Keratinocyte (primary cell): ENCODE measurements at regions not wholly inside any gene's neighbourhood (a gene's known extent, or its start where the extent isn't known, plus 50 kb on each side); places are given as distances from the start of the nearest gene placed in this dataset.

Experiments
- DNase-seq: peaks from one replicate; pipeline ENCODE4 v3.0.0-alpha.2; 2011; ENCODE audit warnings: low read depth, missing footprints, low spot score
- FAIRE-seq: peaks from 2 replicates; lab custom pipeline; 2011; peaks lifted over from hg19 to GRCh38; lab: Jason Lieb, UNC
- H2AFZ ChIP-seq: 2 replicates; pipeline ENCODE4 v1.6.0; 2012; ENCODE audit warnings: low read length, control low read depth, inconsistent platforms; ENCODE audit not compliant: control insufficient read depth
- H3K27ac ChIP-seq: 2 replicates; pipeline ENCODE4 v1.5.1; 2011; ENCODE audit warnings: low read length; ENCODE audit not compliant: control insufficient read depth, insufficient read depth
- H3K27me3 ChIP-seq: 3 replicates; pipeline ENCODE4 v1.6.0; 2011; ENCODE audit warnings: low read length; ENCODE audit not compliant: control insufficient read depth, insufficient read depth; ENCODE audit errors: extremely low read depth
- H3K36me3 ChIP-seq, 2 experiments: 2 replicates in 1 of 2; 3 replicates in 1 of 2; pipeline ENCODE4 v1.5.1; 2011; ENCODE audit warnings: low read length in 2 of 2, mild to moderate bottlenecking in 1 of 2; ENCODE audit not compliant: control insufficient read depth in 2 of 2, insufficient read depth in 2 of 2; ENCODE audit errors: extremely low read depth in 1 of 2
- H3K4me1 ChIP-seq: 3 replicates; pipeline ENCODE4 v1.5.1; 2011; ENCODE audit warnings: low read length; ENCODE audit not compliant: control insufficient read depth, insufficient read depth; ENCODE audit errors: extremely low read depth
- H3K4me2 ChIP-seq: 3 replicates; pipeline ENCODE4 v1.6.0; 2011; ENCODE audit warnings: low read depth, low read length; ENCODE audit not compliant: control insufficient read depth, insufficient read depth; ENCODE audit errors: extremely low read depth
- H3K4me3 ChIP-seq, 3 experiments: fragments of 200-600 bp in 1 of 3; sonication (generic) in 1 of 3; 2 replicates in 2 of 3; 3 replicates in 1 of 3; pipeline ENCODE4 v1.5.1; 2011 to 2016; ENCODE audit warnings: low read length in 3 of 3, mild to moderate bottlenecking in 3 of 3, control low read depth in 2 of 3, inconsistent platforms in 1 of 3, low read depth in 1 of 3, mixed read lengths in 1 of 3, mixed run types in 1 of 3, moderate library complexity in 1 of 3; ENCODE audit not compliant: control insufficient read depth in 2 of 3, insufficient read depth in 2 of 3; ENCODE audit errors: extremely low read depth in 1 of 3
- H3K79me2 ChIP-seq: 2 replicates; pipeline ENCODE4 v1.6.0; 2012; ENCODE audit warnings: low read length; ENCODE audit not compliant: control insufficient read depth, insufficient read depth
- H3K9ac ChIP-seq: 3 replicates; pipeline ENCODE4 v1.6.0; 2011; ENCODE audit warnings: low read length; ENCODE audit not compliant: control insufficient read depth, insufficient read depth; ENCODE audit errors: extremely low read depth
- H3K9me1 ChIP-seq: 3 replicates; pipeline ENCODE4 v1.6.0; 2011; ENCODE audit warnings: low read length; ENCODE audit not compliant: control insufficient read depth, insufficient read depth; ENCODE audit errors: extremely low read depth
- H3K9me3 ChIP-seq: 2 replicates; pipeline ENCODE4 v1.5.1; 2012; ENCODE audit warnings: low read depth, low read length; ENCODE audit not compliant: control insufficient read depth
- H4K20me1 ChIP-seq: 3 replicates; pipeline ENCODE4 v1.6.0; 2011; ENCODE audit warnings: low read length; ENCODE audit not compliant: control insufficient read depth, insufficient read depth; ENCODE audit errors: extremely low read depth
- EZH2 ChIP-seq: IDR thresholded peaks from one replicate; pipeline ENCODE4 v1.6.1; 2012; ENCODE audit warnings: inconsistent platforms, mild to moderate bottlenecking, low read length, moderate library complexity
- dilution Hi-C: fragments of 300-500 bp; cut with MboI; formaldehyde crosslinking; loops from one replicate; pipeline ENCODE4 v1.7.0; 2020; ENCODE audit warnings: low sequenced_read_pairs; ENCODE audit not compliant: extremely low pct_ligation_motif_present
- TF ChIP-seq, protein P1 (sequence below), 3 experiments: IDR thresholded peaks in 1 of 3; conservative IDR thresholded peaks in 1 of 3; optimal IDR thresholded peaks in 1 of 3; 2 replicates in 2 of 3; 3 replicates in 1 of 3; pipeline versions ENCODE3 to v1.5.1; 2011; ENCODE audit warnings: low read length in 3 of 3, mild to moderate bottlenecking in 3 of 3, moderate library complexity in 2 of 3, control low read depth in 1 of 3, inconsistent platforms in 1 of 3; ENCODE audit not compliant: insufficient read depth in 2 of 3; ENCODE audit errors: extremely low read depth in 1 of 3

DNA sequence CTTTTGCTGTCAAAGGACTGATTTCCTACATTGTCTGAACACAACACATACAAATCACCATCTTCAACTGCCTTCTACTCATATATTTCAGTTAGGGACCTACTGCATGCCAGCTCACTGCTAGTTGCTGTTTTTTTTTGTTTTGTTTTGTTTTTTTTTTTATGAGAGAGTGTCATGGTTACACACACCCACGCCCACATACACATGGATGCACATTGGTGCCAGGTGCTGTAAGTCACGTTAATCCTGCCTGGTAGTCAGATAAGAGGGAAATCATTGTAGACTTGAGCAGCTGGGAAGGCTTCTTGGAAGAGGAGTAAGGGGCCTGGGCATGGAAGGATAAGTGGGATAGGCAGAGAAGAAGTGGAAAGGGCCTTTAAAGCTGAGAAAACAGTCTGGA is 209.9 kb downstream of the TDRD15 start:
- Histone ChIP-seq H3K4me1 (no peaks in the 10 kb centered on the region), H3K27me3 (no peaks in the 10 kb centered on the region), H3K9ac (no peak overlapping the region), H3K4me2 (no peak overlapping the region), H3K79me2 (no peaks in the 10 kb centered on the region), H3K9me1 (no peaks in the 10 kb centered on the region), H3K27ac (no peak overlapping the region), H3K9me3 (no peaks in the 10 kb centered on the region), H3K36me3 (no peaks in the 10 kb centered on the region), H2AFZ (no peak overlapping the region), H3K4me3 (no peak overlapping the region), H4K20me1 (no peaks in the 10 kb centered on the region)
- DNase-seq (no peak), FAIRE-seq (no peak)
- TF ChIP-seq, protein P1, sequence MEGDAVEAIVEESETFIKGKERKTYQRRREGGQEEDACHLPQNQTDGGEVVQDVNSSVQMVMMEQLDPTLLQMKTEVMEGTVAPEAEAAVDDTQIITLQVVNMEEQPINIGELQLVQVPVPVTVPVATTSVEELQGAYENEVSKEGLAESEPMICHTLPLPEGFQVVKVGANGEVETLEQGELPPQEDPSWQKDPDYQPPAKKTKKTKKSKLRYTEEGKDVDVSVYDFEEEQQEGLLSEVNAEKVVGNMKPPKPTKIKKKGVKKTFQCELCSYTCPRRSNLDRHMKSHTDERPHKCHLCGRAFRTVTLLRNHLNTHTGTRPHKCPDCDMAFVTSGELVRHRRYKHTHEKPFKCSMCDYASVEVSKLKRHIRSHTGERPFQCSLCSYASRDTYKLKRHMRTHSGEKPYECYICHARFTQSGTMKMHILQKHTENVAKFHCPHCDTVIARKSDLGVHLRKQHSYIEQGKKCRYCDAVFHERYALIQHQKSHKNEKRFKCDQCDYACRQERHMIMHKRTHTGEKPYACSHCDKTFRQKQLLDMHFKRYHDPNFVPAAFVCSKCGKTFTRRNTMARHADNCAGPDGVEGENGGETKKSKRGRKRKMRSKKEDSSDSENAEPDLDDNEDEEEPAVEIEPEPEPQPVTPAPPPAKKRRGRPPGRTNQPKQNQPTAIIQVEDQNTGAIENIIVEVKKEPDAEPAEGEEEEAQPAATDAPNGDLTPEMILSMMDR (optimal IDR thresholded peaks at IDR 0.05 in 1 of 3, IDR thresholded peaks at IDR 0.05 in 1 of 3, conservative IDR thresholded peaks at IDR 0.05 in 1 of 3; ENCODE audit: extremely low read depth in 1 of 3, insufficient read depth in 2 of 3, low read length in 3 of 3), result no peak
- dilution Hi-C loops, result no loop called here

- Histone ChIP-seq H3K9me3 (no peaks in the 10 kb centered on the region), H3K36me3 (no peaks in the 10 kb centered on the region), H3K79me2 (no peaks in the 10 kb centered on the region), H3K27ac (no peak overlapping the region), H3K4me1 (no peaks in the 10 kb centered on the region), H3K9ac (no peak overlapping the region), H3K4me3 (no peak overlapping the region), H3K27me3 (no peaks in the 10 kb centered on the region), H2AFZ (no peak overlapping the region), H3K9me1 (no peaks in the 10 kb centered on the region), H3K4me2 (no peak overlapping the region), H4K20me1 (no peaks in the 10 kb centered on the region)
- DNase-seq, result no peak
- dilution Hi-C loops, result no loop called here
- TF ChIP-seq, protein P1 (optimal IDR thresholded peaks at IDR 0.05 in 1 of 3, IDR thresholded peaks at IDR 0.05 in 1 of 3, conservative IDR thresholded peaks at IDR 0.05 in 1 of 3; ENCODE audit: extremely low read depth in 1 of 3, insufficient read depth in 2 of 3, low read length in 3 of 3), result no peak
- TF ChIP-seq EZH2, result no peak
- no peak for FAIRE-seq
Measured at GRCh38 chr2:21346984-21347383, 223.2 kb downstream of the TDRD15 start.
